GM12872 (cell line): ENCODE measurements at regions not wholly inside any gene's neighbourhood (a gene's known extent, or its start where the extent isn't known, plus 50 kb on each side); places are given as distances from the start of the nearest gene placed in this dataset.

Source experiments
- CTCF ChIP-seq: IDR thresholded peaks from 3 replicates; pipeline ENCODE4 v1.5.1; 2011; ENCODE audit warnings: low read depth, mild to moderate bottlenecking, low read length, moderate library complexity; ENCODE audit not compliant: insufficient read depth

DNA sequence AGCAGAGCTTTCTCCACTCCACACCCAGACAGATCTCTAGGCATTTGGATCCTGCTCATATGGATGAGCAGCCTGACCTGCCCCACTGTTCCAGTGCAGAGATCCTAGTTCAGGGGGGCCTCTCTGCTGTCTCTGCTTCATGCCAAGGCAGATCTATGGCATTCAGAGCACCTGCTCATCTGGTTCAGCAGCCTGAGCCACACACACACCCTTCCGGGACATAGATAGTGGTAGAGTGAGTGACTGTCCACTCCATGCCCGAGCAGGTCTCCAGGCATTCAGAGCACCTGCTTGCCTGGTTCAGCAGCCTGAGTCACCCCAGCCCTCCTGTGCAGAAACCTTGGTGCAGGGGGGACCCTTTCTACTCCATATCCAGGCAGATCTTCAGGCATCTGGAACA, 54.3 kb upstream of the ZNF800 start:
- TF ChIP-seq CTCF: no peak
